HG03378 (cell line): ENCODE measurements at regions not wholly inside any gene's neighbourhood (a gene's known extent, or its start where the extent isn't known, plus 50 kb on each side); places are given as distances from the start of the nearest gene placed in this dataset.

ENCODE experiments used
- ATAC-seq: cut with Tn5 transposase; IDR thresholded peaks from one replicate; pipeline ENCODE4 v1.9.1; 2021; ENCODE audit warnings: mild to moderate bottlenecking, moderate library complexity; ENCODE audit not compliant: unreplicated experiment

- no peak for ATAC-seq
Observed at GRCh38 chr2:145185696-145186095, 665.8 kb upstream of the ZEB2 start.

- ATAC-seq = no peak
Observed at GRCh38 chr2:145184741-145185651, 665.1 kb upstream of the ZEB2 start.

DNA sequence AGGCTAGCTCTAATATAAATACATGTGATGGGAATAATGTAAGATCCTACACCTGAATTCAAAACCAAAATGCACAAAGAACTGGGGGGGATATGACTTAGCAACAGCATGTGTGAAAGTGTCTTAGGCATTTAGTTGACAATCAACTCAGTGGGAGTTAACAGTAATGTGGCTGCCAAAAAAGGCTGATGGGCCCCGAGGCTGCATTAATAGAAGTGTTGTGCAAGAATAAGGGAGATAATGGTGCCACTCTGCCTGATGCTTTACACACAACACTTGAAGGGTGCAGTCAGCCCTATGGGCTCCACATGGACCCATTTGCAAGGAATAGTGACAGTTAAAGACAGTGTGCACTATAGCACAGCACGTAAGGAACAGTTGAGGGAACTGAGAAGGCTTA is 649.4 kb upstream of the ZEB2 start:
- no peak for ATAC-seq

- ATAC-seq = no peak
Observed at GRCh38 chr2:145168091-145168490, 648.2 kb upstream of the ZEB2 start.

GRCh38 chr2:145166731-145167302 is 646.9 kb upstream of the ZEB2 start:
- no peak for ATAC-seq

DNA sequence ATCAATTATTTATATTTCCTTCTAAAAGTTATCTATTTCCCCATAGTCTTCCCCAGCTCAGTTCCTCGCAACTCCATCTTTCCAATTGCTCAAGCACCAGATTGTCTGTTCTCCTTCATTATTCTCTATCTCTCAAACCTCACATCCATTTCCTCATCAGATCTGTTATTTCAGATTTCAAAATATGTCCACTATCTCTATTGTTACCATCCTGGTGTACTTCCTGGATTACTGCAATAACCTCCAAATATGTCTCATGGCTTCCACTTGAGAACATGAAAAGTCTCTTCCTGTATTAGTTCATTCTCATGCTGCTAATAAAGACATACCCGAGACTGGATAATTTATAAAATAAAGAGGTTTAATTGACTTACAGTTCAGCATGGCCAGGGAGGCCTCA is 641.7 kb upstream of the ZEB2 start:
- no peak for ATAC-seq

DNA sequence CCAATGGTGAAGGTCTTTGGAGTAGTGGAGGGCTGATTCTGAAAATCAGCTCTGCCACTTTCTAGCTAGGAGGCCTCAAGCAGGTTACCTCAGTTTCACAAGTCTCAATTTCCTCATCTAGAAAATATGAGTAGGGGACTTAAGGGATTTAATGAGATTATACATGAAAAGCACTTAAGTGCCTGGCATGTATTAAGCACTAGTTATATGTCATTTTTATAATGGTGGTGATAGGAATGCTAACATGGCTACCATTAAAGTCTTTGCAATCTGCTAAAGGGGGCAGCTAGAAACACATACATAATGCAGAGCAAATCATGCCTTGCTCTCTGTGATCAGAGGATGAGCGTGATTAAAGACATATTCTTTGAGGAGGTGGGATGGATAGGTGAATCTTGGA is 640.9 kb upstream of the ZEB2 start:
- ATAC-seq = no peak

GRCh38 chr2:145159676-145160075 is 639.8 kb upstream of the ZEB2 start:
- no peak for ATAC-seq

GRCh38 chr2:145157741-145158591 is 638.0 kb upstream of the ZEB2 start:
- no peak for ATAC-seq

GRCh38 chr2:145157036-145157675 is 637.2 kb upstream of the ZEB2 start:
- ATAC-seq = no peak

DNA sequence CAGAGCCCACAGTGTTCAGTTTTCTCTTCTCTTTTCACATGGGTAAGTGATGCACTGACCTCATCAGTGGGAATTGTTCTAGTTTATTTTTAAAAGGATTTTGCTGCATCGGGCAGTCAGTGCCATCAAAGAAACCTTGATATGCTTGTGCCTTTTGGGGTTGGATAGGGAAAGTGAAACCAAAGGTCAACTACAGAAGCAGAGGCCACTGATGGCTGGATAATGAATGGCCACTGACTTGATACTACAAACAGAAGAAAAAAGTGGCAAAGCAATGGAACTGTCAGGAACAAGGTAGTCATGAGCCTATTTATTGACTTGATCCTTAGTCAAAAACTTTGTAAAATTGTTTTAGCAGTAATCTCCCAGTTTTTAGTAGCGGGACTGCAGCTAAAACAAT is 636.3 kb upstream of the ZEB2 start:
- ATAC-seq = no peak

DNA sequence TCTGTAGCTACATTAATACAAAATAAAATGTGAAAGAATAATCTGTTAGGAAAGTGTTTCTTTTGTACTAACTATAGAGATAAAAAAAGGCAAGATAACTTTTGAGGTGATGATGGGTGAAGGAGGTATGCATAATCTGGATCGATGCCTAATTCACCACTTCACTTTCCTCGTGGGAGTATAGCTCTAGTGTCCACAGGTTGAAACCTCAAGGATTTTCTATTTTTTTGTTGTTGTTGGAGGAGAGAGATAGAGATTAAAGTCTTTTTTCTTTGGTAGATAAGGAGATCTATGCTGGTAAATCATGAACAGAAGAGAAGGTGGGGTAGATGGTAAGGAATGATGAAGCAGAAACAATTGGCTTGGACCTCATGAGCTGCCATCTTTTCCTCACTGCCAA is 635.3 kb upstream of the ZEB2 start:
- no peak for ATAC-seq

GRCh38 chr2:145154731-145155130 is 634.8 kb upstream of the ZEB2 start:
- ATAC-seq = no peak

DNA sequence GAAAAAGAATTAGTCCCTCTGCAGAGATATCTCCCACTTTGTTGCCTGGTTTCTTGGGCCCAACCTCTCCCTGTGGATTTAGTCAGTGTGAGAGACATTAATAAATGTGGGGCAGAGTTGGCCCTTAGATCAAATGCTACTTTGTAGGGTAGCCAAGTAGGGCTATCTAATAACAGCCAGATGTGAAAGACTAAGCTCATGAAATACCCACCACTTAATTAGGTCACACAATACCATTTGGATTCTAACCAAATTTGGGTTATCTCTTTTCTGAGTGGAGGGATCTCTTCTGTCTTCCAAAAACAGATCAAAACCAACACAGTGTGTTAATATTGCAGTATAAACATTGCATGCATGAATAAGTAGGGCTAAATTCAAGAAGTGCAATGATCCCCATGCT is 626.8 kb upstream of the ZEB2 start:
- ATAC-seq = no peak

- ATAC-seq = no peak
Observed at GRCh38 chr2:145144131-145144728, 624.3 kb upstream of the ZEB2 start.

DNA sequence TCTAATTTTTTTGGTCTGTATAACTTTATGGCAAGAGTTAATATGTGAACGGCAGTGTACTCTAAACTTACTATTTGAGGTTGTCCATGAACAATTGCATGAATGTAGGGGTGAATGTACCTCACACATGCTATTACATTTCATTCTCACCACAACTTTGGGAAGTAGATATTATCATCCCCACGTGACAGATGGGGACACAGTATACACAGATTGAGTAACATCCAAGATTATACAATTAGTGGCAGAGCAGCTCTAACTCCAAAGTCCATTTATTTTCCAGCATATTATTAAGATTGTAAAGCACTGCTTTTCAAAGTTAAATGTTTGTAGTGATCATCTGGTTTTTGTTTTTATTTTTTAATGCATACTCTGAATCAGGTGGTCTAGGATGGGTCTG is 622.1 kb upstream of the ZEB2 start:
- ATAC-seq = no peak

GRCh38 chr2:145140658-145141057 is 620.7 kb upstream of the ZEB2 start:
- no peak for ATAC-seq

GRCh38 chr2:145138626-145139025 is 618.7 kb upstream of the ZEB2 start:
- no peak for ATAC-seq

- no peak for ATAC-seq
Observed at GRCh38 chr2:145137901-145138300, 618.0 kb upstream of the ZEB2 start.

DNA sequence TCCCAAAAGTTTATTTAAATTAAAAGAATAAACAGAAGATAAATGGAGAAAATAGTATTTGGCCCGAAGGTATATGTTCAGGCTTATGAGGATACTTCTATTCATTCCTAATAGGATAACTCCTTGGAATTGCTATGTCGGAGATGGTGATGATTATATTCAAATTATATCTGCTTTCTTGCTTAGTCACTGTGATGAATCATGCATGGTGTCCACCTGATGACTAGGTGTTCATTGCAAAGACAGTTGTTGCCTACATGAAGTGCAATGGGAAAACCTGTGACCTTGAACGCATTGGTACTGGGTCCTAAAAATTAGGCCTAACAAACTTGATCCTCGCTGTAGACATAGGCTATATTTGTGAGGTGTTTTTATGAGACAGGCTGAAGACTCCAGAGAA is 617.3 kb upstream of the ZEB2 start:
- no peak for ATAC-seq

- ATAC-seq = no peak
Observed at GRCh38 chr2:145136702-145137101, 616.8 kb upstream of the ZEB2 start.
